IMR-90 (cell line): ENCODE measurements at regions not wholly inside any gene's neighbourhood (a gene's known extent, or its start where the extent isn't known, plus 50 kb on each side); places are given as distances from the start of the nearest gene placed in this dataset.

Experiments used
- ATAC-seq: fragments of 200-7000 bp; cut with Tn5 transposase; 2 replicates; pipeline ENCODE4 v1.9.1; 2020; ENCODE audit warnings: low read depth, mild to moderate bottlenecking, moderate library complexity
- BruUV-seq: library from RNA; stranded (reverse); fragments of 400-500 nt; replicated peaks from 2 replicates; lab custom pipeline; 2021; lab: Mats Ljungman, UMichigan
- CTCF ChIA-PET: fragments of 300-600 bp; formaldehyde crosslinking; extraction: SDS; loops from one replicate; lab custom pipeline; 2021; ENCODE audit warnings: antibody characterized with exemption; lab: Yijun Ruan, JAX
- POLR2A ChIA-PET: fragments of 300-600 bp; sonication (Branson Sonifier 250); formaldehyde crosslinking; loops from one replicate; lab custom pipeline; 2022; ENCODE audit warnings: antibody characterized with exemption; ENCODE audit not compliant: unreplicated experiment; lab: Charles Lee
- DNase-seq: peaks from one replicate; pipeline ENCODE4 v3.0.0; 2013
- H2AFZ ChIP-seq: replicated peaks from 2 replicates; pipeline ENCODE3; 2013; ENCODE audit warnings: low read length, mild to moderate bottlenecking; ENCODE audit not compliant: poor library complexity
- H2AK5ac ChIP-seq: 2 replicates; pipeline ENCODE4 v1.6.1; 2013; ENCODE audit warnings: low read depth, low read length, inconsistent platforms
- H2AK9ac ChIP-seq: replicated peaks from 2 replicates; pipeline ENCODE3; 2013; ENCODE audit warnings: mild to moderate bottlenecking, low read depth, low read length, moderate library complexity; ENCODE audit not compliant: poor library complexity
- H2BK120ac ChIP-seq: 2 replicates; pipeline ENCODE4 v1.6.1; 2013; ENCODE audit warnings: low read depth, low read length, inconsistent platforms
- H2BK15ac ChIP-seq: 3 replicates; pipeline ENCODE4 v1.6.1; 2013; ENCODE audit warnings: low read depth, low read length, inconsistent platforms
- H2BK20ac ChIP-seq: 2 replicates; pipeline ENCODE4 v1.6.1; 2013; ENCODE audit warnings: low read depth, mild to moderate bottlenecking, inconsistent platforms, low read length, moderate library complexity
- H2BK5ac ChIP-seq: 2 replicates; pipeline ENCODE4 v1.6.1; 2013; ENCODE audit warnings: mild to moderate bottlenecking, low read depth, low read length, inconsistent platforms; ENCODE audit not compliant: poor library complexity, severe bottlenecking
- H3K14ac ChIP-seq: replicated peaks from 2 replicates; pipeline ENCODE4 v1.6.1; 2013; ENCODE audit warnings: low read depth, low read length, inconsistent platforms
- H3K18ac ChIP-seq: 2 replicates; pipeline ENCODE4 v1.6.1; 2013; ENCODE audit warnings: low read depth, low read length, control low read depth
- H3K23ac ChIP-seq: 2 replicates; pipeline ENCODE4 v1.6.1; 2013; ENCODE audit warnings: low read depth, low read length, inconsistent platforms
- H3K27ac ChIP-seq: 2 replicates; pipeline ENCODE4 v1.5.1; 2013; ENCODE audit warnings: mild to moderate bottlenecking, control low read depth, low read length; ENCODE audit not compliant: insufficient read depth
- H3K27me3 ChIP-seq: 2 replicates; pipeline ENCODE4 v1.6.1; 2013; ENCODE audit warnings: low read length; ENCODE audit not compliant: control insufficient read depth, insufficient read depth
- H3K36me3 ChIP-seq: 2 replicates; pipeline ENCODE4 v1.6.1; 2013; ENCODE audit warnings: low read length, mixed read lengths; ENCODE audit not compliant: control insufficient read depth, insufficient read depth
- H3K4ac ChIP-seq: 2 replicates; pipeline ENCODE4 v1.6.1; 2013; ENCODE audit warnings: low read depth, low read length, inconsistent platforms
- H3K4me1 ChIP-seq: 2 replicates; pipeline ENCODE4 v1.6.1; 2013; ENCODE audit warnings: low read length, mixed read lengths; ENCODE audit not compliant: control insufficient read depth, insufficient read depth
- H3K4me2 ChIP-seq: 2 replicates; pipeline ENCODE4 v1.6.1; 2013; ENCODE audit warnings: low read depth, mild to moderate bottlenecking, control low read depth, low read length, moderate library complexity
- H3K4me3 ChIP-seq: 2 replicates; pipeline ENCODE4 v1.5.1; 2013; ENCODE audit warnings: low read depth, mild to moderate bottlenecking, control low read depth, low read length, moderate library complexity; ENCODE audit not compliant: insufficient read depth
- H3K56ac ChIP-seq: 2 replicates; pipeline ENCODE4 v1.6.1; 2013; ENCODE audit warnings: low read length, inconsistent platforms; ENCODE audit not compliant: insufficient read depth; ENCODE audit errors: extremely low read depth
- H3K79me1 ChIP-seq, 2 experiments: 2 replicates each; pipeline ENCODE4 v1.6.1; 2013; ENCODE audit warnings: low read length in 2 of 2, inconsistent platforms in 1 of 2, low read depth in 1 of 2
- H3K9ac ChIP-seq: 2 replicates; pipeline ENCODE4 v1.6.1; 2013; ENCODE audit warnings: low read depth, low read length, control low read depth
- H3K9me1 ChIP-seq: 2 replicates; pipeline ENCODE4 v1.6.1; 2013; ENCODE audit warnings: low read length, inconsistent platforms; ENCODE audit not compliant: insufficient read depth
- H3K9me3 ChIP-seq: 2 replicates; pipeline ENCODE4 v1.6.1; 2013; ENCODE audit warnings: low read length; ENCODE audit not compliant: control insufficient read depth, insufficient read depth
- H4K20me1 ChIP-seq: 2 replicates; pipeline ENCODE4 v1.6.1; 2013; ENCODE audit warnings: low read length, inconsistent platforms; ENCODE audit not compliant: insufficient read depth
- H4K5ac ChIP-seq: 2 replicates; pipeline ENCODE4 v1.6.1; 2013; ENCODE audit warnings: mild to moderate bottlenecking, low read depth, low read length, control low read depth
- H4K8ac ChIP-seq, 2 experiments: 2 replicates each; pipeline ENCODE4 v1.6.1; 2013; ENCODE audit warnings: low read depth in 2 of 2, low read length in 2 of 2, control low read depth in 1 of 2, inconsistent platforms in 1 of 2
- H4K91ac ChIP-seq: 2 replicates; pipeline ENCODE4 v1.6.1; 2013; ENCODE audit warnings: low read depth, low read length, inconsistent platforms; ENCODE audit not compliant: insufficient read depth
- CEBPB ChIP-seq: IDR thresholded peaks from 2 replicates; pipeline ENCODE4 v1.6.1; 2012; ENCODE audit warnings: low read depth, low read length, improper control_type of control experiment
- USF2 ChIP-seq: fragments of 150-350 bp; IDR thresholded peaks from 2 replicates; pipeline ENCODE4 v1.6.1; 2017; ENCODE audit warnings: mild to moderate bottlenecking, antibody characterized with exemption, low read length, low read depth
- WGBS, 2 experiments: methylation state at CpG; one replicate each; pipeline versions ENCODE4 v1.1.5 to v1.1.7; 2013; ENCODE audit warnings: missing lambda C conversion rate in 2 of 2; ENCODE audit not compliant: insufficient read length in 1 of 2; ENCODE audit errors: extremely low coverage in 2 of 2; 5-methylcytosine and 5-hydroxymethylcytosine counted together
- dilution Hi-C: fragments of 300-500 bp; cut with HindIII; formaldehyde crosslinking; loops from one replicate; pipeline ENCODE4 v1.14.3; 2018; ENCODE audit warnings: low sequenced_read_pairs; ENCODE audit not compliant: unreplicated experiment
- in situ Hi-C: fragments of 300-500 bp; cut with MboI; formaldehyde crosslinking; loops from 3 replicates; pipeline ENCODE4 v1.14.3; 2019; ENCODE audit warnings: low sequenced_read_pairs, inconsistent platforms, mixed read lengths
- intact Hi-C: fragments of 100-400 bp; cut with micrococcal nuclease; formaldehyde crosslinking; loops from 2 replicates; pipeline ENCODE4 v1.10.0; 2022

DNA sequence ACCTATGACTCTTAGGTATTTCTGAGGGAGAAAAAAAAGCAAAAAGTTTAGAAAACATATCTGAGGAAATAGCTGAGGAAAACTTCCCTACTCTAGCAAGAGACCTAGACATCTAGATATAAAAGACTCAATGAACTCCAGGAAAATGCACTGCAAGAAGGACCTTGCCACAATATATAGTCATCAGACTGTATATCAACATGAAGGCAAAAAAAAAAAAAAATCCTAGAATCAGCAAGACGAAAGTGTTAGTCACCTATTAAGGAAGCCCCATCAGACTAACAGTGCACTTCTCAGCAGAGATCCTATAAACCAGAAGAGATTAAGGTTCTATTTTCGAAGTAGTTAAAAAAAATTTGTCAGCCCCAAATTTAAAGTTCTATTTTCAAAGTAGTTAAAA, 166.2 kb downstream of the TMEM38B start:
- BruUV-seq: no TSS peak
- no peak for DNase-seq
- H2AK9ac ChIP-seq: no peak overlapping the region
- POLR2A ChIA-PET: no interaction called here
- no peaks in the 10 kb centered on the region for H4K20me1 ChIP-seq
- no peak overlapping the region for H3K23ac ChIP-seq
- H4K5ac ChIP-seq: no peak overlapping the region
- H3K4me3 ChIP-seq: no peak overlapping the region
- H3K4ac ChIP-seq: no peak overlapping the region
- H3K9me3 ChIP-seq: no peaks in the 10 kb centered on the region
- H2BK15ac ChIP-seq: no peak overlapping the region
- H2BK120ac ChIP-seq: no peak overlapping the region
- no peaks in the 10 kb centered on the region for H3K27me3 ChIP-seq
- H3K14ac ChIP-seq: no peak overlapping the region
- H3K56ac ChIP-seq: no peak overlapping the region
- H4K91ac ChIP-seq: no peak overlapping the region
- no peaks in the 10 kb centered on the region for H3K79me1 ChIP-seq
- H3K9me1 ChIP-seq: no peaks in the 10 kb centered on the region
- no peak overlapping the region for H3K27ac ChIP-seq
- no peak overlapping the region for H2BK20ac ChIP-seq
- dilution Hi-C loops (no loop called here), in situ Hi-C loops (no loop called here), intact Hi-C loops (no loop called here)
- H2AFZ ChIP-seq: no peak overlapping the region
- H3K36me3 ChIP-seq: no peaks in the 10 kb centered on the region
- TF ChIP-seq USF2: no peak
- TF ChIP-seq CEBPB: no peak
- WGBS, 2 experiments: no CpG with 5 or more reads among the region's 2 CpGs
- CTCF ChIA-PET: interaction anchor here (0.9 kb wide), 1 partner anchor 21 kb away, joined by 3 read pairs; no protein-coding TSS in a partner anchor
- H2AK5ac ChIP-seq: no peak overlapping the region
- H4K8ac ChIP-seq: no peak overlapping the region
- H2BK5ac ChIP-seq: no peak overlapping the region
- no peak overlapping the region for H3K9ac ChIP-seq
- H3K4me1 ChIP-seq: no peaks in the 10 kb centered on the region
- no peak overlapping the region for H3K4me2 ChIP-seq
- H3K18ac ChIP-seq: no peak overlapping the region
- no peak for ATAC-seq
